H1 (cell line): ENCODE measurements at regions not wholly inside any gene's neighbourhood (a gene's known extent, or its start where the extent isn't known, plus 50 kb on each side); places are given as distances from the start of the nearest gene placed in this dataset.

Source experiments
- CHD7 ChIP-seq: fragments of 300-600 bp; sonication (generic); IDR thresholded peaks from 2 replicates; pipeline ENCODE4 v1.7.1; 2012; ENCODE audit warnings: low read length, moderate library complexity, mild to moderate bottlenecking, inconsistent platforms; ENCODE audit not compliant: insufficient replicate concordance
- E2F6 ChIP-seq: IDR thresholded peaks from 2 replicates; pipeline ENCODE4 v1.6.1; 2012; ENCODE audit warnings: inconsistent platforms
- NANOG ChIP-seq: IDR thresholded peaks from 2 replicates; pipeline ENCODE4 v1.6.1; 2011; ENCODE audit warnings: low read length, low read depth, mild to moderate bottlenecking, inconsistent platforms; ENCODE audit not compliant: insufficient read depth, poor library complexity, severe bottlenecking
- RFX5 ChIP-seq: IDR thresholded peaks from 2 replicates; pipeline ENCODE4 v1.6.1; 2011; ENCODE audit warnings: low read depth, low read length, improper control_type of control experiment, borderline replicate concordance
- RNF2 ChIP-seq: fragments of 200-900, 300-1000 bp; sonication (generic); IDR thresholded peaks from 2 replicates; pipeline ENCODE4 v1.7.1; 2016; ENCODE audit warnings: borderline replicate concordance, low read depth, mild to moderate bottlenecking, antibody characterized with exemption, low read length; ENCODE audit not compliant: poor library complexity, severe bottlenecking; ENCODE audit errors: missing control alignments
- RXRA ChIP-seq: IDR thresholded peaks from 2 replicates; pipeline ENCODE4 v1.6.1; 2011; ENCODE audit warnings: low read depth, mild to moderate bottlenecking, low read length, moderate library complexity; ENCODE audit not compliant: insufficient read depth
- YY1 ChIP-seq: IDR thresholded peaks from 2 replicates; pipeline ENCODE4 v1.6.1; 2011; ENCODE audit warnings: low read depth, mild to moderate bottlenecking, low read length

GRCh38 chr2:63701406-63701805 is 112.6 kb downstream of the MDH1 start (continued):
- no peak for TF ChIP-seq CHD7
- no peak for TF ChIP-seq E2F6
- no peak for TF ChIP-seq RNF2
- TF ChIP-seq NANOG = no peak
- no peak for TF ChIP-seq RFX5
- no peak for TF ChIP-seq YY1
- no peak for TF ChIP-seq RXRA
